ENCODE measurements at regions not wholly inside any gene's neighbourhood (a gene's known extent, or its start where the extent isn't known, plus 50 kb on each side); places are given as distances from the start of the nearest gene placed in this dataset.

DNA sequence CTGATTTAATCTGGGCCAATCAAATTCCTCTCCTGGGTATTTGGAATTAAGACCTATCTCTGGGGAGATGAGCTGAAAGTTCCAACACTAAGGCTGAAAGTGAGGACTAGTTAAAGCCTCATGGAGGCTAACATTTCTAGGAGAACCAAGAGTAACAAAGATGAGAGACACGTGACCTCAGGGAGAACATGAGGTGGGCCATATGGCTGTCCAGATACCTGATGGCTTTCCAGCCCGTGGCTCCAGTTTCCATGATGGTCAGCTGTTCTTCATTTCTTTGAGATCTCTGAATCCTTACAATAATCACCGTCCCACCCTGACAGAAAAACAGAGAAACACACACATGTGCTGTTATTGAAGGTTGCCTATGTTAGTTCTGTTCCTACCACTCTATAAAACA is 66.1 kb downstream of the LEPR start:
- Histone ChIP-seq H3K36me3 (no peaks in the 10 kb centered on the region), H3K4me1 (peaks cover 0 to 9% (median 0%) of the 10 kb centered on the region in 9 donors), H3K27me3 (no peaks in the 10 kb centered on the region), H3K4me3 (no peak overlapping the region), H3K27ac (no peak overlapping the region), H3K9me3 (no peaks in the 10 kb centered on the region)
- intact Hi-C loops (cut with DNase I): no loop called here
- 94 to 96% methylated on average over 3 of the region's 3 CpGs for WGBS, 2 donors
- TF ChIP-seq, protein P1, sequence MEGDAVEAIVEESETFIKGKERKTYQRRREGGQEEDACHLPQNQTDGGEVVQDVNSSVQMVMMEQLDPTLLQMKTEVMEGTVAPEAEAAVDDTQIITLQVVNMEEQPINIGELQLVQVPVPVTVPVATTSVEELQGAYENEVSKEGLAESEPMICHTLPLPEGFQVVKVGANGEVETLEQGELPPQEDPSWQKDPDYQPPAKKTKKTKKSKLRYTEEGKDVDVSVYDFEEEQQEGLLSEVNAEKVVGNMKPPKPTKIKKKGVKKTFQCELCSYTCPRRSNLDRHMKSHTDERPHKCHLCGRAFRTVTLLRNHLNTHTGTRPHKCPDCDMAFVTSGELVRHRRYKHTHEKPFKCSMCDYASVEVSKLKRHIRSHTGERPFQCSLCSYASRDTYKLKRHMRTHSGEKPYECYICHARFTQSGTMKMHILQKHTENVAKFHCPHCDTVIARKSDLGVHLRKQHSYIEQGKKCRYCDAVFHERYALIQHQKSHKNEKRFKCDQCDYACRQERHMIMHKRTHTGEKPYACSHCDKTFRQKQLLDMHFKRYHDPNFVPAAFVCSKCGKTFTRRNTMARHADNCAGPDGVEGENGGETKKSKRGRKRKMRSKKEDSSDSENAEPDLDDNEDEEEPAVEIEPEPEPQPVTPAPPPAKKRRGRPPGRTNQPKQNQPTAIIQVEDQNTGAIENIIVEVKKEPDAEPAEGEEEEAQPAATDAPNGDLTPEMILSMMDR (IDR thresholded peaks at IDR 0.05): no peak
- DNase-seq (no peak), ATAC-seq (no peak)

DNA sequence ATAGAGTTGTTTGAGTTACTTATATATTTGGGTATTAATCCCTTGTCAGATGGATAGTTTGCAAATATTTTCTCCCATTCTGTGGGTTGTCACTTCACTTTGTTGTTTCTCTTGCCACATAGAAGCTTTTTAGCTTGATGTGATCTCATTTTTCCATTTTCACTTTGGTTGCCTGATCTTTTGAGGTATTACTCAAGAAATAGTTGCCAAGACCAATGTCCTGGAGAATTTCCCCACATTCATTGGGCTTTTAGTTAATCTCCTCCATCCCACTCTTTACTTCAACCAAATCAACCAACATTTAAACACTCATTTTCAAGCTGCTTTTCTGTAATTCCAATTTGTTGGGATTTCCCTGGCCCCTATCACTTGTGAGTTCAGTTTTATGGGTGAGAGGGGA is 69.0 kb downstream of the LEPR start:
- TF ChIP-seq, protein P1 (IDR thresholded peaks at IDR 0.05): no peak
- Histone ChIP-seq H3K36me3 (no peaks in the 10 kb centered on the region), H3K27me3 (no peaks in the 10 kb centered on the region), H3K4me3 (no peak overlapping the region), H3K27ac (no peak overlapping the region), H3K9me3 (no peaks in the 10 kb centered on the region), H3K4me1 (peaks cover 0 to 15% (median 0%) of the 10 kb centered on the region in 9 donors)
- ATAC-seq: no peak
- DNase-seq: no peak
- intact Hi-C loops (cut with DNase I): no loop called here

DNA sequence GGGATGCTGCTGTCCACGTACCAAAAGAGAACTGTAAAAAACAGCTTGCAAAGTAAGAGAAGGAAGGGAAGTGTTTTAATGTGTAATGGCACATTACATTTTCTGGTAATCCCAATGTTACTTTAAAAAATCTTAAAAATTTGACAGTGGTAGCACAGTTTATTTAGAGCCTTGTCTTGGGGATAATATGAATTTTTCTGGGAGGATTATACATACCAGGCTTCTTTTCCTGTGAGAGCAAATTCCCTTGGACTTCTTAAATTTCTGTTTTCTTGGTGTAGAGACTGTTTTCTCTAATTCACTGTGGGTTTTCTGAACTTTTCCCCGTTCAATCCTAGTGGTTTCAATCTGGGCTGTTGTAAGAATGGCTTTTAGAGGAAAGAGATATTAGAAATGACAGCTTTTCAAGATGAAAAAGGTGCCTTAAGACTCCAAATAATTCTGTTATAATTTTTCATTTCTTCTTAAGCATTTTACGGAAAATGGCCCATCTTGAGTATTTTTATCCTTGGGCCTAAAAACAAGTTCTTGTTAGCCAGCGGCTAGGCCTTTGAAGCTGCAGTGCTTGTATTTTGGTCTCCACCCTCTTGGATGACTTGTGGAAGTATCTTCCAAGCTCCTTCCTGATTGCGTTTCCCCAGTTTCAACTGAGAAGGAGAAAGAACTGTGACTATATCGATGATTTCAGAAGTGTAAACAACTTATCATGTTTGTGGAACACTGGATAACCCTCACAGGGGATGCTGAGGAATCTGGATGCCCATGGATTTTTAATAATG is 70.0 kb downstream of the LEPR start:
- H3K27me3 ChIP-seq: no peaks in the 10 kb centered on the region
- no peak overlapping the region for H3K27ac ChIP-seq
- H3K9me3 ChIP-seq: no peaks in the 10 kb centered on the region
- intact Hi-C loops (cut with DNase I): no loop called here
- TF ChIP-seq, protein P1 (IDR thresholded peaks at IDR 0.05): no peak
- no peaks in the 10 kb centered on the region for H3K36me3 ChIP-seq
- H3K4me3 ChIP-seq: no peak overlapping the region
- WGBS, 2 donors: 78 to 87% methylated on average over 6 of the region's 6 CpGs
- no peak for ATAC-seq
- no peak for DNase-seq
- peaks cover 0 to 22% (median 0%) of the 10 kb centered on the region in 9 donors for H3K4me1 ChIP-seq

DNA sequence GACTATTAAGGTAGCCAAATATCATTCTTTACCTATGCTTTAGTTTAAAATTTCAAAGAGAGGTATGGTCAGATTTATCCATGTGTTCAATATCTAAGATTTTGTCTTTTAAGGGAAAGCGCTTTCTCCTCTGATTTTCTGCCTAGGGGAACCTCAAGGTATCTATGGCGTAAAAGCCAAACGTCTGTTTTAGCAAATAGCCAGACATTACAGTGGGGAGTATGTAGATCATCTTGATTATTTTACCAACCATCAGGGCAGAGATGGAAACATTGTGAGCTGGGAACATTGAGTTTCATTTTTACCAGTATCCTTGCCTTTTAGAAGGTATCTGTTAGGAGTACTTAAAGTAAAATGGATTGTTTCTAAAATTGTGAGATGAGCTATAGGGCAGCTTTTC is 71.0 kb downstream of the LEPR start:
- TF ChIP-seq, protein P1 (IDR thresholded peaks at IDR 0.05): no peak
- intact Hi-C loops (cut with DNase I): no loop called here
- Histone ChIP-seq H3K36me3 (no peaks in the 10 kb centered on the region), H3K27me3 (no peaks in the 10 kb centered on the region), H3K27ac (no peak overlapping the region), H3K4me3 (no peak overlapping the region), H3K9me3 (no peaks in the 10 kb centered on the region), H3K4me1 (peaks cover 0 to 23% (median 0%) of the 10 kb centered on the region in 9 donors)
- no peak for DNase-seq
- no peak for ATAC-seq
- WGBS, 2 donors: 65 to 72% methylated on average over 3 of the region's 3 CpGs

All from heart right ventricle (tissue), 16 donors.